Osteoblast (primary cell): ENCODE measurements at regions not wholly inside any gene's neighbourhood (a gene's known extent, or its start where the extent isn't known, plus 50 kb on each side); places are given as distances from the start of the nearest gene placed in this dataset.

Experiments used
- DNase-seq: peaks from one replicate; pipeline ENCODE4 v3.0.0; 2011; ENCODE audit warnings: low spot score, mixed read lengths; ENCODE audit not compliant: insufficient read length; ENCODE audit errors: missing footprints
- H2AFZ ChIP-seq: 2 replicates; pipeline ENCODE4 v1.6.0; 2011; ENCODE audit warnings: mild to moderate bottlenecking, low read length
- H3K27ac ChIP-seq: 2 replicates; pipeline ENCODE4 v1.5.1; 2011; ENCODE audit warnings: mild to moderate bottlenecking, low read depth, low read length, moderate library complexity
- H3K27me3 ChIP-seq: 2 replicates; pipeline ENCODE4 v1.6.0; 2012; ENCODE audit warnings: mild to moderate bottlenecking, control low read depth, inconsistent platforms, low read length, moderate library complexity; ENCODE audit not compliant: insufficient read depth
- H3K36me3 ChIP-seq: 2 replicates; pipeline ENCODE4 v1.5.1; 2011; ENCODE audit warnings: mild to moderate bottlenecking, low read length, control low read depth, moderate library complexity; ENCODE audit not compliant: insufficient read depth
- H3K4me1 ChIP-seq: 2 replicates; pipeline ENCODE4 v1.5.1; 2011; ENCODE audit warnings: mild to moderate bottlenecking, low read length, control low read depth, moderate library complexity; ENCODE audit not compliant: insufficient read depth
- H3K4me2 ChIP-seq: 2 replicates; pipeline ENCODE4 v1.6.0; 2011; ENCODE audit warnings: mild to moderate bottlenecking, low read length; ENCODE audit not compliant: insufficient read depth
- H3K4me3 ChIP-seq: fragments of 200-600 bp; sonication (generic); 3 replicates; pipeline ENCODE4 v1.5.1; 2012; ENCODE audit warnings: mild to moderate bottlenecking, low read length, inconsistent platforms; ENCODE audit not compliant: insufficient read depth
- H3K79me2 ChIP-seq: 2 replicates; pipeline ENCODE4 v1.6.0; 2012; ENCODE audit warnings: mild to moderate bottlenecking, low read length, control low read depth, inconsistent platforms; ENCODE audit not compliant: insufficient read depth
- H3K9me3 ChIP-seq: 2 replicates; pipeline ENCODE4 v1.5.1; 2011; ENCODE audit warnings: low read depth, low read length, control low read depth
- H4K20me1 ChIP-seq: 2 replicates; pipeline ENCODE4 v1.6.0; 2012; ENCODE audit warnings: mild to moderate bottlenecking, low read length, control low read depth; ENCODE audit not compliant: insufficient read depth
- CTCF ChIP-seq: IDR thresholded peaks from 2 replicates; pipeline ENCODE4 v1.5.1; 2011; ENCODE audit warnings: mild to moderate bottlenecking, low read depth, low read length, moderate library complexity; ENCODE audit errors: extremely low read depth

- no peaks in the 10 kb centered on the region for H3K36me3 ChIP-seq
- H3K4me2 ChIP-seq: no peak overlapping the region
- H3K79me2 ChIP-seq: no peaks in the 10 kb centered on the region
- H3K9me3 ChIP-seq: no peaks in the 10 kb centered on the region
- no peak for TF ChIP-seq CTCF
- no peaks in the 10 kb centered on the region for H3K27me3 ChIP-seq
- no peak overlapping the region for H3K27ac ChIP-seq
- H2AFZ ChIP-seq: no peak overlapping the region
- H3K4me1 ChIP-seq: no peaks in the 10 kb centered on the region
- DNase-seq: no peak
- H4K20me1 ChIP-seq: no peaks in the 10 kb centered on the region
- H3K4me3 ChIP-seq: no peak overlapping the region
These were observed 258.7 kb upstream of the LINC00305 start for GRCh38 chr18:64407606-64408005.

GRCh38 chr18:64405161-64405560 is 256.3 kb upstream of the LINC00305 start:
- no peak for TF ChIP-seq CTCF
- no peak overlapping the region for H3K4me2 ChIP-seq
- no peak overlapping the region for H3K27ac ChIP-seq
- no peaks in the 10 kb centered on the region for H4K20me1 ChIP-seq
- H3K79me2 ChIP-seq: no peaks in the 10 kb centered on the region
- H2AFZ ChIP-seq: no peak overlapping the region
- DNase-seq: no peak
- no peaks in the 10 kb centered on the region for H3K4me1 ChIP-seq
- no peaks in the 10 kb centered on the region for H3K36me3 ChIP-seq
- H3K27me3 ChIP-seq: no peaks in the 10 kb centered on the region
- H3K4me3 ChIP-seq: no peak overlapping the region
- H3K9me3 ChIP-seq: no peaks in the 10 kb centered on the region

GRCh38 chr18:64403784-64404503 is 255.1 kb upstream of the LINC00305 start:
- H3K4me3 ChIP-seq: no peak overlapping the region
- no peaks in the 10 kb centered on the region for H3K4me1 ChIP-seq
- no peak overlapping the region for H2AFZ ChIP-seq
- no peak overlapping the region for H3K4me2 ChIP-seq
- no peaks in the 10 kb centered on the region for H4K20me1 ChIP-seq
- H3K27ac ChIP-seq: no peak overlapping the region
- no peaks in the 10 kb centered on the region for H3K36me3 ChIP-seq
- DNase-seq: no peak
- no peaks in the 10 kb centered on the region for H3K79me2 ChIP-seq
- H3K27me3 ChIP-seq: no peaks in the 10 kb centered on the region
- peaks cover 4% of the 10 kb centered on the region for H3K9me3 ChIP-seq
- no peak for TF ChIP-seq CTCF

- Histone ChIP-seq H3K79me2 (no peaks in the 10 kb centered on the region), H3K36me3 (no peaks in the 10 kb centered on the region), H3K27me3 (no peaks in the 10 kb centered on the region), H3K4me1 (no peaks in the 10 kb centered on the region), H3K4me2 (no peak overlapping the region), H3K9me3 (peaks cover 4% of the 10 kb centered on the region), H3K27ac (no peak overlapping the region), H2AFZ (no peak overlapping the region), H3K4me3 (no peak overlapping the region), H4K20me1 (no peaks in the 10 kb centered on the region)
- TF ChIP-seq CTCF: no peak
- no peak for DNase-seq
These were observed 253.7 kb upstream of the LINC00305 start for GRCh38 chr18:64402636-64403035.
